Panc1 (cell line): ENCODE measurements at regions not wholly inside any gene's neighbourhood (a gene's known extent, or its start where the extent isn't known, plus 50 kb on each side); places are given as distances from the start of the nearest gene placed in this dataset.

Experiments used
- ATAC-seq: fragments of 200-7000 bp; cut with Tn5 transposase; 2 replicates; pipeline ENCODE4 v1.9.1; 2020; ENCODE audit warnings: mild to moderate bottlenecking, moderate library complexity
- BruUV-seq: library from RNA; stranded (reverse); fragments of 400-500 nt; replicated peaks from 2 replicates; lab custom pipeline; 2021; lab: Mats Ljungman, UMichigan
- CTCF ChIA-PET: fragments of 300-600 bp; sonication (Branson Sonifier 250); formaldehyde crosslinking; loops from one replicate; lab custom pipeline; 2022; ENCODE audit warnings: antibody characterized with exemption; lab: Charles Lee
- POLR2A ChIA-PET: fragments of 300-600 bp; sonication (Branson Sonifier 250); formaldehyde crosslinking; loops from one replicate; lab custom pipeline; 2022; ENCODE audit warnings: antibody characterized with exemption; lab: Charles Lee
- DNase-seq: peaks from one replicate; pipeline ENCODE4 v3.0.0-alpha.2; 2010; ENCODE audit warnings: low read depth, low spot score
- H3K27ac ChIP-seq: 2 replicates; pipeline ENCODE4 v1.5.1; 2011; ENCODE audit warnings: mild to moderate bottlenecking, low read length, inconsistent platforms
- H3K27me3 ChIP-seq: fragments of 200-500 bp; sonication (Bioruptor generic); 2 replicates; pipeline ENCODE4 v1.6.0; 2014; ENCODE audit warnings: low read length, inconsistent platforms; ENCODE audit not compliant: control insufficient read depth, insufficient read depth
- H3K36me3 ChIP-seq: fragments of 200-500 bp; sonication (Bioruptor generic); 2 replicates; pipeline ENCODE4 v1.5.1; 2014; ENCODE audit warnings: inconsistent platforms, mild to moderate bottlenecking, low read length, moderate library complexity; ENCODE audit not compliant: control insufficient read depth, insufficient read depth
- H3K4me1 ChIP-seq: 2 replicates; pipeline ENCODE4 v1.5.1; 2011; ENCODE audit warnings: inconsistent platforms, mild to moderate bottlenecking, low read length, moderate library complexity; ENCODE audit not compliant: control insufficient read depth, insufficient read depth
- H3K4me3 ChIP-seq, 2 experiments: 2 replicates each; pipeline ENCODE4 v1.5.1; 2011 to 2012; ENCODE audit warnings: low read depth in 2 of 2, low read length in 2 of 2, mild to moderate bottlenecking in 2 of 2, inconsistent platforms in 1 of 2, moderate library complexity in 1 of 2
- H3K9me3 ChIP-seq: fragments of 200-500 bp; sonication (Bioruptor generic); 2 replicates; pipeline ENCODE4 v1.5.1; 2014; ENCODE audit warnings: low read depth, mild to moderate bottlenecking, inconsistent platforms, low read length, moderate library complexity; ENCODE audit not compliant: control insufficient read depth, insufficient read depth
- POLR2AphosphoS5 ChIP-seq: IDR thresholded peaks from 2 replicates; pipeline ENCODE4 v1.6.1; 2012; ENCODE audit warnings: mild to moderate bottlenecking, low read depth, low read length, moderate library complexity
- SIN3A ChIP-seq: IDR thresholded peaks from 2 replicates; pipeline ENCODE4 v1.6.1; 2012; ENCODE audit warnings: low read depth, mild to moderate bottlenecking, low read length, moderate library complexity, borderline replicate concordance; ENCODE audit not compliant: insufficient read depth
- TCF7L2 ChIP-seq: IDR thresholded peaks from 2 replicates; pipeline ENCODE4 v1.6.1; 2011; ENCODE audit warnings: mild to moderate bottlenecking, low read depth, low read length, inconsistent platforms
- in situ Hi-C: cut with HindIII; loops from 2 replicates; pipeline ENCODE4 v1.10.0; 2016; ENCODE audit warnings: low sequenced_read_pairs, low pct_unique_long_range_greater_than_20kb
- intact Hi-C: fragments of 100-400 bp; cut with micrococcal nuclease; formaldehyde crosslinking; loops from one replicate; pipeline ENCODE4 v1.10.0; 2022; ENCODE audit not compliant: unreplicated experiment
- TF ChIP-seq, protein P1 (sequence below), 2 experiments: IDR thresholded peaks; 2 replicates each; pipeline ENCODE4 v1.6.1; 2011 to 2012; ENCODE audit warnings: low read depth in 2 of 2, control low read depth in 1 of 2, low read length in 1 of 2, mild to moderate bottlenecking in 1 of 2, moderate library complexity in 1 of 2; ENCODE audit not compliant: insufficient read depth in 1 of 2
- TF ChIP-seq, protein P2 (sequence below): fragments of 450-650 bp; IDR thresholded peaks from 2 replicates; pipeline ENCODE4 v1.5.1; 2017; ENCODE audit warnings: mild to moderate bottlenecking

DNA sequence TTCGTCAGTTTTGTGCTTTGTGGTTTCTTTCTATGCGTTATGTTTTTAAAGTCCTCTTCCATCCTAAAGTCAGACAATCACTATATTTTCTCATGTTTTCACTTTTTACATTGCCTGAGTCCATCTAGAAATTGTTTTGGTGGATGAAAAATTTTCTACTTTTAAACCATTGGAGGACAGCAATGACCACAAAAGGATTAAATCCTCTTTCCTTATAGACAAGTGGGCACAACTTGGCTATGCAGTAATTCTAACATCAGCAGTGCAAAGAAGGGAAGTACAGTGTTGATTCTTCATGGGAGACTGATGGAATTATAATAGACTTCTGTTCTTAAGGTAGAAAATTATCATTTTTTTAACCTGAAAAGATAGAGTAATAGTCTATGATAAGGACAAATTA lies 75.5 kb downstream of the PALM2AKAP2 start:
- in situ Hi-C loops = no loop called here
- DNase-seq = no peak
- intact Hi-C loops = no loop called here
- ATAC-seq = no peak
- H3K36me3 ChIP-seq = no peaks in the 10 kb centered on the region
- no TSS peak for BruUV-seq
- no peak overlapping the region for H3K27ac ChIP-seq
- H3K9me3 ChIP-seq = no peaks in the 10 kb centered on the region
- TF ChIP-seq SIN3A (no peak), POLR2AphosphoS5 (no peak), TCF7L2 (no peak)
- TF ChIP-seq, protein P1, sequence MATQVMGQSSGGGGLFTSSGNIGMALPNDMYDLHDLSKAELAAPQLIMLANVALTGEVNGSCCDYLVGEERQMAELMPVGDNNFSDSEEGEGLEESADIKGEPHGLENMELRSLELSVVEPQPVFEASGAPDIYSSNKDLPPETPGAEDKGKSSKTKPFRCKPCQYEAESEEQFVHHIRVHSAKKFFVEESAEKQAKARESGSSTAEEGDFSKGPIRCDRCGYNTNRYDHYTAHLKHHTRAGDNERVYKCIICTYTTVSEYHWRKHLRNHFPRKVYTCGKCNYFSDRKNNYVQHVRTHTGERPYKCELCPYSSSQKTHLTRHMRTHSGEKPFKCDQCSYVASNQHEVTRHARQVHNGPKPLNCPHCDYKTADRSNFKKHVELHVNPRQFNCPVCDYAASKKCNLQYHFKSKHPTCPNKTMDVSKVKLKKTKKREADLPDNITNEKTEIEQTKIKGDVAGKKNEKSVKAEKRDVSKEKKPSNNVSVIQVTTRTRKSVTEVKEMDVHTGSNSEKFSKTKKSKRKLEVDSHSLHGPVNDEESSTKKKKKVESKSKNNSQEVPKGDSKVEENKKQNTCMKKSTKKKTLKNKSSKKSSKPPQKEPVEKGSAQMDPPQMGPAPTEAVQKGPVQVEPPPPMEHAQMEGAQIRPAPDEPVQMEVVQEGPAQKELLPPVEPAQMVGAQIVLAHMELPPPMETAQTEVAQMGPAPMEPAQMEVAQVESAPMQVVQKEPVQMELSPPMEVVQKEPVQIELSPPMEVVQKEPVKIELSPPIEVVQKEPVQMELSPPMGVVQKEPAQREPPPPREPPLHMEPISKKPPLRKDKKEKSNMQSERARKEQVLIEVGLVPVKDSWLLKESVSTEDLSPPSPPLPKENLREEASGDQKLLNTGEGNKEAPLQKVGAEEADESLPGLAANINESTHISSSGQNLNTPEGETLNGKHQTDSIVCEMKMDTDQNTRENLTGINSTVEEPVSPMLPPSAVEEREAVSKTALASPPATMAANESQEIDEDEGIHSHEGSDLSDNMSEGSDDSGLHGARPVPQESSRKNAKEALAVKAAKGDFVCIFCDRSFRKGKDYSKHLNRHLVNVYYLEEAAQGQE (IDR thresholded peaks at IDR 0.05; ENCODE audit: insufficient read depth in 1 of 2, low read depth in 2 of 2, low read length in 1 of 2) = no peak
- TF ChIP-seq, protein P2, sequence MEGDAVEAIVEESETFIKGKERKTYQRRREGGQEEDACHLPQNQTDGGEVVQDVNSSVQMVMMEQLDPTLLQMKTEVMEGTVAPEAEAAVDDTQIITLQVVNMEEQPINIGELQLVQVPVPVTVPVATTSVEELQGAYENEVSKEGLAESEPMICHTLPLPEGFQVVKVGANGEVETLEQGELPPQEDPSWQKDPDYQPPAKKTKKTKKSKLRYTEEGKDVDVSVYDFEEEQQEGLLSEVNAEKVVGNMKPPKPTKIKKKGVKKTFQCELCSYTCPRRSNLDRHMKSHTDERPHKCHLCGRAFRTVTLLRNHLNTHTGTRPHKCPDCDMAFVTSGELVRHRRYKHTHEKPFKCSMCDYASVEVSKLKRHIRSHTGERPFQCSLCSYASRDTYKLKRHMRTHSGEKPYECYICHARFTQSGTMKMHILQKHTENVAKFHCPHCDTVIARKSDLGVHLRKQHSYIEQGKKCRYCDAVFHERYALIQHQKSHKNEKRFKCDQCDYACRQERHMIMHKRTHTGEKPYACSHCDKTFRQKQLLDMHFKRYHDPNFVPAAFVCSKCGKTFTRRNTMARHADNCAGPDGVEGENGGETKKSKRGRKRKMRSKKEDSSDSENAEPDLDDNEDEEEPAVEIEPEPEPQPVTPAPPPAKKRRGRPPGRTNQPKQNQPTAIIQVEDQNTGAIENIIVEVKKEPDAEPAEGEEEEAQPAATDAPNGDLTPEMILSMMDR = no peak
- no peak overlapping the region for H3K4me3 ChIP-seq
- no peaks in the 10 kb centered on the region for H3K27me3 ChIP-seq
- no peaks in the 10 kb centered on the region for H3K4me1 ChIP-seq
- CTCF ChIA-PET = no interaction called here
- POLR2A ChIA-PET = no interaction called here

DNA sequence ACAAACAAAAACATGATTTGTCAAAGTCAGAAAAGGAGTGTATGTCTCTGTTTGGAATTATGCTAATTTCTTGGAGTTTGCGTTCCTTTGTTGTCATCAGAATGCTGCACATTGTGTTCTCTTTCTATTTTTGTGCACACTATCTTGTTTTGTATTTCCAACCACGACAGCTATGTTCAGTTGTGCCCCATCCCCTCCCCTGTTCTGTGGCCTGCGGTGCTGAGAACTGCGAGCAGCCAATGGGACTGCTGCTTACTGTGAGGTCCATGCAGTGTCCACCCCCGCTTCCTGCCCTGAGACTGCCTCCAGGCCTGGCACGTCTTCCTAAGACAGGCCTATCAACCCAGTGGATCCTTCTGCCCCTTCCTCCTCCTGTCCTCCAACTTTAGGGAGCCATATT lies 76.8 kb downstream of the PALM2AKAP2 start:
- POLR2A ChIA-PET = no interaction called here
- CTCF ChIA-PET = no interaction called here
- no peak for ATAC-seq

More for the DNA sequence above, 76.8 kb downstream of the PALM2AKAP2 start:
- H3K27me3 ChIP-seq = no peaks in the 10 kb centered on the region
- in situ Hi-C loops (no loop called here), intact Hi-C loops (no loop called here)
- no peak overlapping the region for H3K4me3 ChIP-seq
- BruUV-seq = no TSS peak
- DNase-seq = no peak
- TF ChIP-seq TCF7L2 = no peak
- TF ChIP-seq, protein P2 = no peak
- TF ChIP-seq, protein P1 (IDR thresholded peaks at IDR 0.05; ENCODE audit: insufficient read depth in 1 of 2, low read depth in 2 of 2, low read length in 1 of 2) = no peak
- no peak for TF ChIP-seq POLR2AphosphoS5
- no peak for TF ChIP-seq SIN3A
- no peaks in the 10 kb centered on the region for H3K4me1 ChIP-seq
- no peaks in the 10 kb centered on the region for H3K36me3 ChIP-seq
- H3K9me3 ChIP-seq = no peaks in the 10 kb centered on the region
- no peak overlapping the region for H3K27ac ChIP-seq
